Gastroesophageal sphincter (tissue), 4 donors: ENCODE measurements at regions not wholly inside any gene's neighbourhood (a gene's known extent, or its start where the extent isn't known, plus 50 kb on each side); places are given as distances from the start of the nearest gene placed in this dataset.

Experiments used
- ATAC-seq: fragments of 150-250 bp; one replicate; pipeline ENCODE4 v1.9.1; 2016; ENCODE audit warnings: mild to moderate bottlenecking, moderate library complexity
- H3K27ac ChIP-seq, 4 donors: fragments of 200-600 bp; sonication (generic) in 3 of 4; 1 replicate in 3 of 4; 2 replicates in 1 of 4; pipeline ENCODE4 v1.5.1; 2016 to 2019
- H3K27me3 ChIP-seq: fragments of 200-600 bp; sonication (generic); one replicate; pipeline ENCODE4 v1.5.1; 2019
- H3K36me3 ChIP-seq, 2 donors: fragments of 200-600 bp; sonication (generic); one replicate each; pipeline ENCODE4 v1.5.1; 2019; ENCODE audit warnings: control low read depth in 1 of 2
- H3K4me1 ChIP-seq, 3 donors: fragments of 200-600 bp; sonication (generic); 1 replicate in 2 of 3; 2 replicates in 1 of 3; pipeline ENCODE4 v1.5.1; 2016 to 2019; ENCODE audit warnings: control low read depth in 2 of 3
- H3K4me3 ChIP-seq, 2 donors: fragments of 200-600 bp; sonication (generic); one replicate each; pipeline ENCODE4 v1.5.1; 2019; ENCODE audit warnings: mild to moderate bottlenecking in 1 of 2, moderate library complexity in 1 of 2
- H3K9me3 ChIP-seq, 3 donors: fragments of 200-600 bp; sonication (generic); one replicate each; pipeline ENCODE4 v1.5.1; 2017 to 2019; ENCODE audit warnings: control low read depth in 2 of 3
- EP300 ChIP-seq: sonication (generic); formaldehyde crosslinking; IDR thresholded peaks from one replicate; pipeline ENCODE4 v1.6.1; 2017; ENCODE audit warnings: antibody characterized with exemption, mild to moderate bottlenecking
- POLR2A ChIP-seq, 2 donors: fragments of 450-650 bp; IDR thresholded peaks; one replicate each; pipeline ENCODE4 v1.6.1; 2017; ENCODE audit warnings: antibody characterized with exemption in 2 of 2, mild to moderate bottlenecking in 2 of 2, moderate library complexity in 1 of 2
- POLR2AphosphoS5 ChIP-seq: sonication (generic); formaldehyde crosslinking; IDR thresholded peaks from one replicate; pipeline ENCODE4 v1.6.1; 2017; ENCODE audit warnings: antibody characterized with exemption
- WGBS, 2 donors: methylation state at CpG; one replicate each; pipeline ENCODE4 v1.1.5; 2018; ENCODE audit warnings: low coverage in 1 of 2; 5-methylcytosine and 5-hydroxymethylcytosine counted together
- TF ChIP-seq, protein P1 (sequence below), 4 experiments: fragments of 200-600 bp in 2 of 4; fragments of 450-650 bp in 2 of 4; sonication (generic) in 1 of 4; IDR thresholded peaks; one replicate each; pipeline ENCODE4 v1.5.1; 2017 to 2019; ENCODE audit warnings: antibody characterized with exemption in 4 of 4, mild to moderate bottlenecking in 2 of 4, moderate library complexity in 2 of 4

DNA sequence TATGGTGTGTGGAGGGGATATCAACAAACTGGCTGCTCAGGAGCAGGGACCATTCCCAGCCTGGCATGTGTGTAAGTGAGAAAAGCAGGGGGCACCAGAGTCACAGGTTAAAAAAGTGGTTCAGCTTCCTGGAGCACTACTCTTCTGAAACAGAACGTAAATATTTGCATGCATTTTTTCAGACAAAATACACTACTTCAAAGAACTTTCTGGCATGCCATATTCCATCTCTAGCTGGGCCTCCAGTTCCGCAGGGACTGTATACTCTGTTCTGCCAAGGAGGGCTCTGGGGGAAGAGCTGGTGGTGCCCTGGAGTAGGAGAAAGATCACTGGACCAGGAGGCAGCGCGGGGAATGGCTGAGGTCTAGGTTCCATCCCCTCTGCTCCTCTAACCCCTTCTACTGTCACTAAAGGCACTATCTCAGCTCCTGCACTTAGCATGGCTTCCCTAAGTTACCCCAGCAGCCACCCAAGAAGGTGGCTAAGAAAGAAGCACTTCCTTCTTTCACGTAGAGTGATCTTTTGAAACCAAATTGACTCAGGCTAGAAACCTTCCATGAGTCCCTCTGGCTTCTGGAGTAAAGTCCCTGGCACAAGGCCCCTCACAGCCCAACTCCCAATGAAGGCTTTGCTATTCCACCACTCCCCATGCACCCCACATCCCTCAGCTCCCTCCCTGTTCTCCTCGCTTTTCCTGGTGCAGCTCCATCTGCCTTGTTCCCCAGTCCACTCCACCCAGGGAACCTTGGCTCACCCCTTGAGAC lies 57.6 kb upstream of the CABLES1 start:
- Histone ChIP-seq H3K27ac (no peak overlapping the region), H3K27me3 (no peaks in the 10 kb centered on the region), H3K4me3 (no peak overlapping the region), H3K36me3 (no peaks in the 10 kb centered on the region), H3K4me1 (peaks cover 0 to 7% (median 0%) of the 10 kb centered on the region in 3 donors), H3K9me3 (no peaks in the 10 kb centered on the region)
- TF ChIP-seq POLR2A (IDR thresholded peaks at IDR 0.05) (no peak), EP300 (no peak), POLR2AphosphoS5 (no peak)
- TF ChIP-seq, protein P1, sequence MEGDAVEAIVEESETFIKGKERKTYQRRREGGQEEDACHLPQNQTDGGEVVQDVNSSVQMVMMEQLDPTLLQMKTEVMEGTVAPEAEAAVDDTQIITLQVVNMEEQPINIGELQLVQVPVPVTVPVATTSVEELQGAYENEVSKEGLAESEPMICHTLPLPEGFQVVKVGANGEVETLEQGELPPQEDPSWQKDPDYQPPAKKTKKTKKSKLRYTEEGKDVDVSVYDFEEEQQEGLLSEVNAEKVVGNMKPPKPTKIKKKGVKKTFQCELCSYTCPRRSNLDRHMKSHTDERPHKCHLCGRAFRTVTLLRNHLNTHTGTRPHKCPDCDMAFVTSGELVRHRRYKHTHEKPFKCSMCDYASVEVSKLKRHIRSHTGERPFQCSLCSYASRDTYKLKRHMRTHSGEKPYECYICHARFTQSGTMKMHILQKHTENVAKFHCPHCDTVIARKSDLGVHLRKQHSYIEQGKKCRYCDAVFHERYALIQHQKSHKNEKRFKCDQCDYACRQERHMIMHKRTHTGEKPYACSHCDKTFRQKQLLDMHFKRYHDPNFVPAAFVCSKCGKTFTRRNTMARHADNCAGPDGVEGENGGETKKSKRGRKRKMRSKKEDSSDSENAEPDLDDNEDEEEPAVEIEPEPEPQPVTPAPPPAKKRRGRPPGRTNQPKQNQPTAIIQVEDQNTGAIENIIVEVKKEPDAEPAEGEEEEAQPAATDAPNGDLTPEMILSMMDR (IDR thresholded peaks at IDR 0.05): no peak
- WGBS, 2 donors: 85 to 86% methylated on average over 3 to 5 of the region's 6 CpGs
- peak; percentile 28 for ATAC-seq

DNA sequence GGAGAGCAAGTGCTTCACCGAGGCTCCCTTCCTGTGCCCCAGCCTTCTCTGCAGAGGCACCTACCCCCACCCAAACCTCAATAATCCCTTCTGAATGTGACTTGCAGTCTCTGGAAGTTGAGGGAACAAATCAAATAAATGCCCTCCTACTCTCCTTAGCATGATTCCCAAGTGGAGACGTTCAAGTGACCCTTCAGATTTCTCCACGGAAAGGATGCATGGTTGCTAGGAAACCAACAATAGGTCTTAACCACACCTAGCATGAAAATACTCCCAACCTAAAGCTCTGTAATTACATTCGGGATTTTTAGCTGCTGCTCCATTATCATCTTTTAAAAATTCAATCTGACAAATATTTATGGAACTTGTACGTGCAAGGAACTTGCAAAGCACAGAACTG lies 50.2 kb upstream of the CABLES1 start:
- ATAC-seq: no peak
- no peaks in the 10 kb centered on the region for H3K4me1 ChIP-seq
- no peaks in the 10 kb centered on the region for H3K36me3 ChIP-seq
- H3K9me3 ChIP-seq: no peaks in the 10 kb centered on the region
- H3K27me3 ChIP-seq: peaks cover 6% of the 10 kb centered on the region
- H3K4me3 ChIP-seq: no peak overlapping the region
- no peak for TF ChIP-seq POLR2A (IDR thresholded peaks at IDR 0.05)
- TF ChIP-seq, protein P1 (IDR thresholded peaks at IDR 0.05): no peak
- TF ChIP-seq POLR2AphosphoS5: no peak
- TF ChIP-seq EP300: no peak
- no peak overlapping the region for H3K27ac ChIP-seq
- WGBS, 2 donors: 46 to 57% methylated on average over 5 of the region's 5 CpGs
